ENCODE measurements at regions not wholly inside any gene's neighbourhood (a gene's known extent, or its start where the extent isn't known, plus 50 kb on each side); places are given as distances from the start of the nearest gene placed in this dataset.
A peak's percentile ranks its signal among the peaks of the same experiment; 100 is the strongest.

GRCh38 chr5:125044491-125045282 is 298.2 kb upstream of the ZNF608 start:
- Histone ChIP-seq H3K4me3 (no peak overlapping the region), H3K4me2 (peak overlapping the region; percentile 68), H3K4me1 (peaks cover 46% of the 10 kb centered on the region), H3K27ac (peak overlapping the region; percentile 60 to 69), H3K9me3 (no peaks in the 10 kb centered on the region)
- FAIRE-seq = no peak
- DNase-seq (ENCODE audit: low read depth in 1 of 2, low spot score in 1 of 2) = peak in 1 of 2 experiments; percentile 30
- peak in 1 of 2 experiments; percentile 61; a peak in 3 of 6 replicates for ATAC-seq
- TF ChIP-seq RNF2 (IDR thresholded peaks at IDR 0.05; ENCODE audit: borderline replicate concordance, low read depth) (no peak), MAFK (IDR thresholded peaks at IDR 0.05; ENCODE audit: partially characterized antibody) (no peak), CEBPB (IDR thresholded peaks at IDR 0.05) (no peak), E2F6 (IDR thresholded peaks at IDR 0.05; ENCODE audit: borderline replicate concordance, low read depth) (no peak), RARB (CRISPR knock-in tag; IDR thresholded peaks at IDR 0.05) (no peak), BHLHE40 (IDR thresholded peaks at IDR 0.05; ENCODE audit: low read depth, low read length) (no peak), KDM5A (IDR thresholded peaks at IDR 0.05) (no peak)
- POLR2A ChIA-PET = no interaction called here
- CTCF ChIA-PET = no interaction called here
- WGBS (ENCODE audit: missing lambda C conversion rate) = 82% methylated on average over 8 of the region's 8 CpGs

DNA sequence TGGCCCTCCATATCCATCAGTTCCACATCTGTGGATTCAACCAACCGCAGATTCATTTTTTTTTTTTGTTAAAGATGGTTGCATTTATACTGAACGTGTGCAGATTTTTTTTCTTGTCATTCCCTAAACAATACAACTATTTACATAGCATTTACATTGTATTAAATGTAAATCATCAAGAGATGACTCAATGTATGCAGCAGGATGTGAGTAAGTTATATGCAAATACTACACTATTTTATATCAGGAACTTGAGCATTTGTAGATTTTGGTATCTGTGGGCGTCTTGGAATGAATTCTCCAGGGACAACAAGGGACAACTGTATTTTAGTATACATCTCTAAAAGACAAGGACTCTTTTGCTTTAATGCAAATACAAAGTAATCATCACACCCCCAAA is 299.2 kb upstream of the ZNF608 start:
- peak overlapping the region; percentile 21; the same call in 2 of the 3 replicates for H3K4me2 ChIP-seq
- no peak overlapping the region for H3K27ac ChIP-seq
- no peak for ATAC-seq
- peak in 1 of 2 experiments; percentile 24 for DNase-seq (ENCODE audit: low read depth in 1 of 2, low spot score in 1 of 2)
- FAIRE-seq = no peak
- CTCF ChIA-PET = no interaction called here
- no peaks in the 10 kb centered on the region for H3K9me3 ChIP-seq
- 29% methylated on average over 3 of the region's 3 CpGs for WGBS (ENCODE audit: missing lambda C conversion rate)
- POLR2A ChIA-PET = no interaction called here
- H3K4me1 ChIP-seq = peaks cover 46% of the 10 kb centered on the region
- H3K4me3 ChIP-seq = no peak overlapping the region
- TF ChIP-seq MAZ (IDR thresholded peaks at IDR 0.05; ENCODE audit: borderline replicate concordance, low read depth, low read length) (no peak), FOSL2 (IDR thresholded peaks at IDR 0.05) (no peak), FOSL2 (CRISPR knock-in tag; IDR thresholded peaks at IDR 0.05) (peak; percentile 50; the same call in 1 of the 2 replicates), GATA3 (IDR thresholded peaks at IDR 0.05; ENCODE audit: borderline replicate concordance) (peak; percentile 47; the same call in 1 of the 2 replicates), TP53 (CRISPR knock-in tag; IDR thresholded peaks at IDR 0.05) (no peak), ZFP36 (IDR thresholded peaks at IDR 0.05; ENCODE audit: borderline replicate concordance, partially characterized antibody) (no peak), MAFK (IDR thresholded peaks at IDR 0.05; ENCODE audit: partially characterized antibody) (no peak), POLR2A (IDR thresholded peaks at IDR 0.05; ENCODE audit: low read length) (no peak), ESRRA (IDR thresholded peaks at IDR 0.05; ENCODE audit: borderline replicate concordance, low read length) (no peak), ZNF302 (CRISPR knock-in tag; IDR thresholded peaks at IDR 0.05) (no peak), JUN (IDR thresholded peaks at IDR 0.05) (no peak), BCL3 (IDR thresholded peaks at IDR 0.05) (no peak)
- TF ChIP-seq, protein P1, sequence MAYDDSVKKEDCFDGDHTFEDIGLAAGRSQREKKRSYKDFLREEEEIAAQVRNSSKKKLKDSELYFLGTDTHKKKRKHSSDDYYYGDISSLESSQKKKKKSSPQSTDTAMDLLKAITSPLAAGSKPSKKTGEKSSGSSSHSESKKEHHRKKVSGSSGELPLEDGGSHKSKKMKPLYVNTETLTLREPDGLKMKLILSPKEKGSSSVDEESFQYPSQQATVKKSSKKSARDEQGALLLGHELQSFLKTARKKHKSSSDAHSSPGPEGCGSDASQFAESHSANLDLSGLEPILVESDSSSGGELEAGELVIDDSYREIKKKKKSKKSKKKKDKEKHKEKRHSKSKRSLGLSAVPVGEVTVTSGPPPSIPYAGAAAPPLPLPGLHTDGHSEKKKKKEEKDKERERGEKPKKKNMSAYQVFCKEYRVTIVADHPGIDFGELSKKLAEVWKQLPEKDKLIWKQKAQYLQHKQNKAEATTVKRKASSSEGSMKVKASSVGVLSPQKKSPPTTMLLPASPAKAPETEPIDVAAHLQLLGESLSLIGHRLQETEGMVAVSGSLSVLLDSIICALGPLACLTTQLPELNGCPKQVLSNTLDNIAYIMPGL (CRISPR knock-in tag; IDR thresholded peaks at IDR 0.05; ENCODE audit: borderline replicate concordance) = no peak

DNA sequence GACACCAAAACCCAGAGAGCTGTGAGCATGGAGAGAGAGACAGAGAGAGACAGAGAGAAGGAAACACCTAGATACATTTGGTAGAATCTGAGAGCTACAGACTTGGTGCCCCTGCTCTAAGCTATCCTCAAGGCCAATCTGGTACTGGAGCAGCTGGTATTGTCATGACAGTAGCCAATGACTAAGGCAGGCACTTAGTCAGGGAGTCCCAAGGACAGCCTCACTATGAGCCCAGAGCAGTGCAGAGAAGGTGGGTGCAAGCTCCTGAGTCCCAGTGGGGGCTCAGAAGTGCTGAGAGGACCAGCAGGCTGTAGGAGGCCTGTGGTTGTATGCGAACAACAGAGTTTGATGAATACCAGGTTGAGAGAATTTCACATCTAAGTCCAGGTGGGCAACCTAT is 300.4 kb upstream of the ZNF608 start:
- Histone ChIP-seq H3K27ac (peak overlapping the region in 1 of 2 experiments; percentile 13; a peak in 1 of 6 replicates), H3K9me3 (no peaks in the 10 kb centered on the region), H3K4me3 (no peak overlapping the region), H3K4me1 (peaks cover 41% of the 10 kb centered on the region), H3K4me2 (no peak overlapping the region)
- 100% methylated on average over 1 of the region's 1 CpG for WGBS (ENCODE audit: missing lambda C conversion rate)
- TF ChIP-seq EHF (CRISPR knock-in tag; IDR thresholded peaks at IDR 0.05) (no peak), ZNF302 (CRISPR knock-in tag; IDR thresholded peaks at IDR 0.05) (no peak), RAD21 (conservative IDR thresholded peaks at IDR 0.05 in 1 of 2, IDR thresholded peaks at IDR 0.05 in 1 of 2) (no peak), KDM5A (IDR thresholded peaks at IDR 0.05) (no peak), RNF2 (IDR thresholded peaks at IDR 0.05; ENCODE audit: borderline replicate concordance, low read depth) (no peak), POLR2AphosphoS2 (conservative IDR thresholded peaks at IDR 0.05; ENCODE audit: low read length) (no peak), ZC3H11A (IDR thresholded peaks at IDR 0.05) (no peak), NFE2L2 (conservative IDR thresholded peaks at IDR 0.05; ENCODE audit: low read length) (no peak), ATOH8 (CRISPR knock-in tag; IDR thresholded peaks at IDR 0.05; ENCODE audit: low read depth) (no peak)
- TF ChIP-seq, protein P2, sequence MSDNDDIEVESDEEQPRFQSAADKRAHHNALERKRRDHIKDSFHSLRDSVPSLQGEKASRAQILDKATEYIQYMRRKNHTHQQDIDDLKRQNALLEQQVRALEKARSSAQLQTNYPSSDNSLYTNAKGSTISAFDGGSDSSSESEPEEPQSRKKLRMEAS (IDR thresholded peaks at IDR 0.05) = no peak
- TF ChIP-seq, protein P1 (CRISPR knock-in tag; IDR thresholded peaks at IDR 0.05; ENCODE audit: borderline replicate concordance) = no peak
- FAIRE-seq (no peak), DNase-seq (ENCODE audit: low read depth in 1 of 2, low spot score in 1 of 2) (no peak), ATAC-seq (no peak)
- ChIA-PET CTCF (no interaction called here), POLR2A (no interaction called here)
